IMR-90 (cell line): ENCODE measurements at regions not wholly inside any gene's neighbourhood (a gene's known extent, or its start where the extent isn't known, plus 50 kb on each side); places are given as distances from the start of the nearest gene placed in this dataset.

ENCODE experiments used
- ATAC-seq: fragments of 200-7000 bp; cut with Tn5 transposase; 2 replicates; pipeline ENCODE4 v1.9.1; 2020; ENCODE audit warnings: low read depth, mild to moderate bottlenecking, moderate library complexity
- BruUV-seq: library from RNA; stranded (reverse); fragments of 400-500 nt; replicated peaks from 2 replicates; lab custom pipeline; 2021; lab: Mats Ljungman, UMichigan
- CTCF ChIA-PET: fragments of 300-600 bp; formaldehyde crosslinking; extraction: SDS; loops from one replicate; lab custom pipeline; 2021; ENCODE audit warnings: antibody characterized with exemption; lab: Yijun Ruan, JAX
- POLR2A ChIA-PET: fragments of 300-600 bp; sonication (Branson Sonifier 250); formaldehyde crosslinking; loops from one replicate; lab custom pipeline; 2022; ENCODE audit warnings: antibody characterized with exemption; ENCODE audit not compliant: unreplicated experiment; lab: Charles Lee
- DNase-seq: peaks from one replicate; pipeline ENCODE4 v3.0.0; 2013
- H2AFZ ChIP-seq: replicated peaks from 2 replicates; pipeline ENCODE3; 2013; ENCODE audit warnings: low read length, mild to moderate bottlenecking; ENCODE audit not compliant: poor library complexity
- H2AK5ac ChIP-seq: 2 replicates; pipeline ENCODE4 v1.6.1; 2013; ENCODE audit warnings: low read depth, low read length, inconsistent platforms
- H2AK9ac ChIP-seq: replicated peaks from 2 replicates; pipeline ENCODE3; 2013; ENCODE audit warnings: mild to moderate bottlenecking, low read depth, low read length, moderate library complexity; ENCODE audit not compliant: poor library complexity
- H2BK120ac ChIP-seq: 2 replicates; pipeline ENCODE4 v1.6.1; 2013; ENCODE audit warnings: low read depth, low read length, inconsistent platforms
- H2BK15ac ChIP-seq: 3 replicates; pipeline ENCODE4 v1.6.1; 2013; ENCODE audit warnings: low read depth, low read length, inconsistent platforms
- H2BK20ac ChIP-seq: 2 replicates; pipeline ENCODE4 v1.6.1; 2013; ENCODE audit warnings: low read depth, mild to moderate bottlenecking, inconsistent platforms, low read length, moderate library complexity
- H2BK5ac ChIP-seq: 2 replicates; pipeline ENCODE4 v1.6.1; 2013; ENCODE audit warnings: mild to moderate bottlenecking, low read depth, low read length, inconsistent platforms; ENCODE audit not compliant: poor library complexity, severe bottlenecking
- H3K14ac ChIP-seq: replicated peaks from 2 replicates; pipeline ENCODE4 v1.6.1; 2013; ENCODE audit warnings: low read depth, low read length, inconsistent platforms
- H3K18ac ChIP-seq: 2 replicates; pipeline ENCODE4 v1.6.1; 2013; ENCODE audit warnings: low read depth, low read length, control low read depth
- H3K23ac ChIP-seq: 2 replicates; pipeline ENCODE4 v1.6.1; 2013; ENCODE audit warnings: low read depth, low read length, inconsistent platforms
- H3K27ac ChIP-seq: 2 replicates; pipeline ENCODE4 v1.5.1; 2013; ENCODE audit warnings: mild to moderate bottlenecking, control low read depth, low read length; ENCODE audit not compliant: insufficient read depth
- H3K27me3 ChIP-seq: 2 replicates; pipeline ENCODE4 v1.6.1; 2013; ENCODE audit warnings: low read length; ENCODE audit not compliant: control insufficient read depth, insufficient read depth
- H3K36me3 ChIP-seq: 2 replicates; pipeline ENCODE4 v1.6.1; 2013; ENCODE audit warnings: low read length, mixed read lengths; ENCODE audit not compliant: control insufficient read depth, insufficient read depth
- H3K4ac ChIP-seq: 2 replicates; pipeline ENCODE4 v1.6.1; 2013; ENCODE audit warnings: low read depth, low read length, inconsistent platforms
- H3K4me1 ChIP-seq: 2 replicates; pipeline ENCODE4 v1.6.1; 2013; ENCODE audit warnings: low read length, mixed read lengths; ENCODE audit not compliant: control insufficient read depth, insufficient read depth
- H3K4me2 ChIP-seq: 2 replicates; pipeline ENCODE4 v1.6.1; 2013; ENCODE audit warnings: low read depth, mild to moderate bottlenecking, control low read depth, low read length, moderate library complexity
- H3K4me3 ChIP-seq: 2 replicates; pipeline ENCODE4 v1.5.1; 2013; ENCODE audit warnings: low read depth, mild to moderate bottlenecking, control low read depth, low read length, moderate library complexity; ENCODE audit not compliant: insufficient read depth
- H3K56ac ChIP-seq: 2 replicates; pipeline ENCODE4 v1.6.1; 2013; ENCODE audit warnings: low read length, inconsistent platforms; ENCODE audit not compliant: insufficient read depth; ENCODE audit errors: extremely low read depth
- H3K79me1 ChIP-seq, 2 experiments: 2 replicates each; pipeline ENCODE4 v1.6.1; 2013; ENCODE audit warnings: low read length in 2 of 2, inconsistent platforms in 1 of 2, low read depth in 1 of 2
- H3K9ac ChIP-seq: 2 replicates; pipeline ENCODE4 v1.6.1; 2013; ENCODE audit warnings: low read depth, low read length, control low read depth
- H3K9me1 ChIP-seq: 2 replicates; pipeline ENCODE4 v1.6.1; 2013; ENCODE audit warnings: low read length, inconsistent platforms; ENCODE audit not compliant: insufficient read depth
- H3K9me3 ChIP-seq: 2 replicates; pipeline ENCODE4 v1.6.1; 2013; ENCODE audit warnings: low read length; ENCODE audit not compliant: control insufficient read depth, insufficient read depth
- H4K20me1 ChIP-seq: 2 replicates; pipeline ENCODE4 v1.6.1; 2013; ENCODE audit warnings: low read length, inconsistent platforms; ENCODE audit not compliant: insufficient read depth
- H4K5ac ChIP-seq: 2 replicates; pipeline ENCODE4 v1.6.1; 2013; ENCODE audit warnings: mild to moderate bottlenecking, low read depth, low read length, control low read depth
- H4K8ac ChIP-seq, 2 experiments: 2 replicates each; pipeline ENCODE4 v1.6.1; 2013; ENCODE audit warnings: low read depth in 2 of 2, low read length in 2 of 2, control low read depth in 1 of 2, inconsistent platforms in 1 of 2
- H4K91ac ChIP-seq: 2 replicates; pipeline ENCODE4 v1.6.1; 2013; ENCODE audit warnings: low read depth, low read length, inconsistent platforms; ENCODE audit not compliant: insufficient read depth
- BHLHE40 ChIP-seq: fragments of 150-350 bp; IDR thresholded peaks from 2 replicates; pipeline ENCODE4 v1.6.1; 2016; ENCODE audit warnings: mild to moderate bottlenecking, low read depth, low read length
- CEBPB ChIP-seq: IDR thresholded peaks from 2 replicates; pipeline ENCODE4 v1.6.1; 2012; ENCODE audit warnings: low read depth, low read length, improper control_type of control experiment
- CHD1 ChIP-seq: IDR thresholded peaks from 2 replicates; pipeline ENCODE4 v1.6.1; 2012; ENCODE audit warnings: low read depth, low read length, improper control_type of control experiment
- FOS ChIP-seq: fragments of 150-350 bp; IDR thresholded peaks from 2 replicates; pipeline ENCODE4 v1.6.1; 2016; ENCODE audit warnings: low read depth, low read length
- MAFK ChIP-seq: IDR thresholded peaks from 2 replicates; pipeline ENCODE4 v1.6.1; 2012; ENCODE audit warnings: low read depth, low read length, improper control_type of control experiment
- MAZ ChIP-seq: IDR thresholded peaks from 2 replicates; pipeline ENCODE4 v1.6.1; 2012; ENCODE audit warnings: low read depth, mild to moderate bottlenecking, low read length, improper control_type of control experiment, moderate library complexity, borderline replicate concordance
- MXI1 ChIP-seq: IDR thresholded peaks from 2 replicates; pipeline ENCODE4 v1.6.1; 2012; ENCODE audit warnings: low read depth, mild to moderate bottlenecking, low read length, moderate library complexity, borderline replicate concordance
- NFE2L2 ChIP-seq: fragments of 150-350 bp; IDR thresholded peaks from 2 replicates; pipeline ENCODE4 v1.6.1; 2016; ENCODE audit warnings: low read depth, mild to moderate bottlenecking, low read length
- POLR2A ChIP-seq: IDR thresholded peaks from 2 replicates; pipeline ENCODE4 v1.6.1; 2012; ENCODE audit warnings: mild to moderate bottlenecking, low read depth, low read length
- RAD21 ChIP-seq: IDR thresholded peaks from 2 replicates; pipeline ENCODE4 v1.6.1; 2012; ENCODE audit warnings: low read length, improper control_type of control experiment
- RCOR1 ChIP-seq: IDR thresholded peaks from 2 replicates; pipeline ENCODE4 v1.6.1; 2012; ENCODE audit warnings: mild to moderate bottlenecking, low read length, improper control_type of control experiment; ENCODE audit not compliant: insufficient replicate concordance
- RFX5 ChIP-seq: IDR thresholded peaks from 2 replicates; pipeline ENCODE4 v1.8.0; 2012; ENCODE audit warnings: low read depth, mild to moderate bottlenecking, low read length, moderate library complexity
- SMC3 ChIP-seq: fragments of 150-350 bp; IDR thresholded peaks from 2 replicates; pipeline ENCODE4 v1.6.1; 2016; ENCODE audit warnings: low read depth, mild to moderate bottlenecking, antibody characterized with exemption, low read length, moderate library complexity
- WGBS, 2 experiments: methylation state at CpG; one replicate each; pipeline versions ENCODE4 v1.1.5 to v1.1.7; 2013; ENCODE audit warnings: missing lambda C conversion rate in 2 of 2; ENCODE audit not compliant: insufficient read length in 1 of 2; ENCODE audit errors: extremely low coverage in 2 of 2; 5-methylcytosine and 5-hydroxymethylcytosine counted together
- dilution Hi-C: fragments of 300-500 bp; cut with HindIII; formaldehyde crosslinking; loops from one replicate; pipeline ENCODE4 v1.14.3; 2018; ENCODE audit warnings: low sequenced_read_pairs; ENCODE audit not compliant: unreplicated experiment
- in situ Hi-C: fragments of 300-500 bp; cut with MboI; formaldehyde crosslinking; loops from 3 replicates; pipeline ENCODE4 v1.14.3; 2019; ENCODE audit warnings: low sequenced_read_pairs, inconsistent platforms, mixed read lengths
- intact Hi-C: fragments of 100-400 bp; cut with micrococcal nuclease; formaldehyde crosslinking; loops from 2 replicates; pipeline ENCODE4 v1.10.0; 2022
- TF ChIP-seq, protein P1 (sequence below): conservative IDR thresholded peaks from 2 replicates; pipeline ENCODE4 v1.5.1; 2012; ENCODE audit warnings: mild to moderate bottlenecking, low read depth, low read length, improper control_type of control experiment
- TF ChIP-seq, protein P2 (sequence below): fragments of 150-350 bp; IDR thresholded peaks from 2 replicates; pipeline ENCODE4 v1.6.1; 2016; ENCODE audit warnings: low read depth, mild to moderate bottlenecking, low read length, moderate library complexity, borderline replicate concordance
- TF ChIP-seq, protein P3 (sequence below): fragments of 150-350 bp; IDR thresholded peaks from 2 replicates; pipeline ENCODE4 v1.6.1; 2017; ENCODE audit warnings: mild to moderate bottlenecking, antibody characterized with exemption, low read length, low read depth

DNA sequence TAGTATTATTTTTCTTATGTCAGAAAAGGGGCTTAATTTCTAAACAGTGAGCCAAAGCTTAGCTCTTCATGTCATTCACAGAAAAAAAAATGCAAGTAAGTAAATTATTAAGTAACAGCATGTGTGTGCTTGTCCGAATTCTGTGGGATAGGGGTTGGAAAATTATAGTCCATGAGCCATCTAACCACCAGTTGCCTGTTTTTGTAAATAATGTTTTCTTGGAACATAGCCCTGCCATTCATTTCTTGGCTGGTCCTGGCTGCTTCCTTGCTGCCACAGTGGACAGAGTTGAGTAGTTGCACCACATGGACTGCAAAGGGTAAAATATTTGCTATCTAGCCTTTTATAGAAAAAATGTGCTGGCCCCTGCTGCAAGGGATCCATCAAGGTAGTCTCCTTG is 513.7 kb upstream of the WWC1 start:
- intact Hi-C loops = no loop called here
- Histone ChIP-seq H3K79me1 (no peaks in the 10 kb centered on the region), H3K27ac (no peak overlapping the region), H3K9ac (no peak overlapping the region), H2BK15ac (no peak overlapping the region), H2BK20ac (no peak overlapping the region), H3K27me3 (no peaks in the 10 kb centered on the region), H2AK5ac (no peak overlapping the region), H3K4me2 (no peak overlapping the region), H3K56ac (no peak overlapping the region), H3K9me3 (no peaks in the 10 kb centered on the region), H3K36me3 (no peaks in the 10 kb centered on the region), H3K4me1 (no peaks in the 10 kb centered on the region), H2BK120ac (no peak overlapping the region), H3K14ac (no peak overlapping the region), H2AFZ (no peak overlapping the region), H4K5ac (no peak overlapping the region), H4K91ac (no peak overlapping the region), H4K20me1 (no peaks in the 10 kb centered on the region), H3K23ac (no peak overlapping the region), H3K18ac (no peak overlapping the region), H2BK5ac (no peak overlapping the region), H3K4ac (no peak overlapping the region), H3K4me3 (no peak overlapping the region), H3K9me1 (no peaks in the 10 kb centered on the region), H2AK9ac (no peak overlapping the region), H4K8ac (no peak overlapping the region)
- POLR2A ChIA-PET = no interaction called here
- dilution Hi-C loops = no loop called here
- ATAC-seq (no peak), DNase-seq (no peak)
- WGBS, 2 experiments = no CpG with 5 or more reads among the region's 1 CpG
- no peak for TF ChIP-seq SMC3
- no peak for TF ChIP-seq CEBPB
- TF ChIP-seq POLR2A = no peak
- no peak for TF ChIP-seq RFX5
- TF ChIP-seq MAZ = no peak
- TF ChIP-seq, protein P1, sequence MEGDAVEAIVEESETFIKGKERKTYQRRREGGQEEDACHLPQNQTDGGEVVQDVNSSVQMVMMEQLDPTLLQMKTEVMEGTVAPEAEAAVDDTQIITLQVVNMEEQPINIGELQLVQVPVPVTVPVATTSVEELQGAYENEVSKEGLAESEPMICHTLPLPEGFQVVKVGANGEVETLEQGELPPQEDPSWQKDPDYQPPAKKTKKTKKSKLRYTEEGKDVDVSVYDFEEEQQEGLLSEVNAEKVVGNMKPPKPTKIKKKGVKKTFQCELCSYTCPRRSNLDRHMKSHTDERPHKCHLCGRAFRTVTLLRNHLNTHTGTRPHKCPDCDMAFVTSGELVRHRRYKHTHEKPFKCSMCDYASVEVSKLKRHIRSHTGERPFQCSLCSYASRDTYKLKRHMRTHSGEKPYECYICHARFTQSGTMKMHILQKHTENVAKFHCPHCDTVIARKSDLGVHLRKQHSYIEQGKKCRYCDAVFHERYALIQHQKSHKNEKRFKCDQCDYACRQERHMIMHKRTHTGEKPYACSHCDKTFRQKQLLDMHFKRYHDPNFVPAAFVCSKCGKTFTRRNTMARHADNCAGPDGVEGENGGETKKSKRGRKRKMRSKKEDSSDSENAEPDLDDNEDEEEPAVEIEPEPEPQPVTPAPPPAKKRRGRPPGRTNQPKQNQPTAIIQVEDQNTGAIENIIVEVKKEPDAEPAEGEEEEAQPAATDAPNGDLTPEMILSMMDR = no peak
- TF ChIP-seq CHD1 = no peak
- no peak for TF ChIP-seq MAFK
- no peak for TF ChIP-seq MXI1
- TF ChIP-seq, protein P2, sequence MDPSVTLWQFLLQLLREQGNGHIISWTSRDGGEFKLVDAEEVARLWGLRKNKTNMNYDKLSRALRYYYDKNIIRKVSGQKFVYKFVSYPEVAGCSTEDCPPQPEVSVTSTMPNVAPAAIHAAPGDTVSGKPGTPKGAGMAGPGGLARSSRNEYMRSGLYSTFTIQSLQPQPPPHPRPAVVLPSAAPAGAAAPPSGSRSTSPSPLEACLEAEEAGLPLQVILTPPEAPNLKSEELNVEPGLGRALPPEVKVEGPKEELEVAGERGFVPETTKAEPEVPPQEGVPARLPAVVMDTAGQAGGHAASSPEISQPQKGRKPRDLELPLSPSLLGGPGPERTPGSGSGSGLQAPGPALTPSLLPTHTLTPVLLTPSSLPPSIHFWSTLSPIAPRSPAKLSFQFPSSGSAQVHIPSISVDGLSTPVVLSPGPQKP = no peak
- no peak for TF ChIP-seq RCOR1
- no peak for TF ChIP-seq RAD21
- TF ChIP-seq BHLHE40 = no peak
- TF ChIP-seq, protein P3, sequence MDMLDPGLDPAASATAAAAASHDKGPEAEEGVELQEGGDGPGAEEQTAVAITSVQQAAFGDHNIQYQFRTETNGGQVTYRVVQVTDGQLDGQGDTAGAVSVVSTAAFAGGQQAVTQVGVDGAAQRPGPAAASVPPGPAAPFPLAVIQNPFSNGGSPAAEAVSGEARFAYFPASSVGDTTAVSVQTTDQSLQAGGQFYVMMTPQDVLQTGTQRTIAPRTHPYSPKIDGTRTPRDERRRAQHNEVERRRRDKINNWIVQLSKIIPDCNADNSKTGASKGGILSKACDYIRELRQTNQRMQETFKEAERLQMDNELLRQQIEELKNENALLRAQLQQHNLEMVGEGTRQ = no peak
- no peak for TF ChIP-seq FOS
- no peak for TF ChIP-seq NFE2L2
- in situ Hi-C loops = no loop called here
- CTCF ChIA-PET = interaction anchor here (0.6 kb wide), 2 partner anchors 56 to 155 kb away, joined by 3 read pairs; no protein-coding TSS in a partner anchor
- BruUV-seq = no TSS peak
